Neural progenitor cell (in vitro differentiated cells): ENCODE measurements at regions not wholly inside any gene's neighbourhood (a gene's known extent, or its start where the extent isn't known, plus 50 kb on each side); places are given as distances from the start of the nearest gene placed in this dataset.

Experiments
- DNase-seq: peaks from one replicate; pipeline ENCODE4 v3.0.0-alpha.2; 2016; ENCODE audit warnings: low spot score
- H2AFZ ChIP-seq: fragments of 200-600 bp; sonication (generic); replicated peaks from 2 replicates; pipeline ENCODE4 v1.6.1; 2016; ENCODE audit warnings: antibody characterized with exemption
- H3F3A ChIP-seq: fragments of 200-600 bp; sonication (generic); 2 replicates; pipeline ENCODE4 v1.6.1; 2016; ENCODE audit warnings: antibody characterized with exemption, low read depth
- H3K27ac ChIP-seq: fragments of 200-600 bp; sonication (generic); 2 replicates; pipeline ENCODE4 v1.5.1; 2016; ENCODE audit warnings: mild to moderate bottlenecking
- H3K27me3 ChIP-seq: fragments of 200-600 bp; sonication (generic); 2 replicates; pipeline ENCODE4 v1.6.1; 2016; ENCODE audit warnings: mild to moderate bottlenecking, moderate library complexity
- H3K36me3 ChIP-seq: fragments of 200-600 bp; sonication (generic); 2 replicates; pipeline ENCODE4 v1.5.1; 2016
- H3K4me1 ChIP-seq: fragments of 200-600 bp; sonication (generic); 2 replicates; pipeline ENCODE4 v1.6.1; 2016; ENCODE audit warnings: mixed run types
- H3K4me2 ChIP-seq: fragments of 200-600 bp; sonication (generic); 2 replicates; pipeline ENCODE4 v1.6.1; 2016
- H3K4me3 ChIP-seq: fragments of 200-600 bp; sonication (generic); 2 replicates; pipeline ENCODE4 v1.5.1; 2016
- H3K79me2 ChIP-seq: fragments of 200-600 bp; sonication (generic); 2 replicates; pipeline ENCODE4 v1.6.1; 2016; ENCODE audit warnings: low read depth
- H3K9ac ChIP-seq: fragments of 200-600 bp; sonication (generic); 2 replicates; pipeline ENCODE4 v1.6.1; 2016
- H3K9me3 ChIP-seq: fragments of 200-600 bp; sonication (generic); 2 replicates; pipeline ENCODE4 v1.5.1; 2016; ENCODE audit warnings: low read depth
- H4K20me1 ChIP-seq: fragments of 200-600 bp; sonication (generic); 2 replicates; pipeline ENCODE4 v1.6.1; 2016; ENCODE audit warnings: low read depth
- H3K27ac Mint-ChIP-seq: 3 replicates; pipeline ENCODE4 v1.8.0; 2021; ENCODE audit warnings: mixed read lengths
- H3K27me3 Mint-ChIP-seq: 2 replicates; pipeline ENCODE4 v1.8.0; 2022; ENCODE audit warnings: low read depth, mild to moderate bottlenecking, inconsistent platforms, moderate library complexity, mixed read lengths; ENCODE audit not compliant: insufficient read depth
- H3K36me3 Mint-ChIP-seq: 3 replicates; pipeline ENCODE4 v1.8.0; 2021; ENCODE audit warnings: mixed read lengths
- H3K4me1 Mint-ChIP-seq: 3 replicates; pipeline ENCODE4 v1.8.0; 2021; ENCODE audit warnings: mixed read lengths
- H3K4me3 Mint-ChIP-seq: 3 replicates; pipeline ENCODE4 v1.8.0; 2021; ENCODE audit warnings: mild to moderate bottlenecking, moderate library complexity, mixed read lengths
- H3K9me3 Mint-ChIP-seq: 3 replicates; pipeline ENCODE4 v1.8.0; 2020; ENCODE audit warnings: mixed read lengths
- EZH2 ChIP-seq: fragments of 200-600 bp; sonication (generic); IDR thresholded peaks from 2 replicates; pipeline ENCODE4 v1.6.1; 2017; ENCODE audit warnings: antibody characterized with exemption, mild to moderate bottlenecking, moderate library complexity
- EZH2phosphoT487 ChIP-seq: fragments of 200-600 bp; sonication (generic); IDR thresholded peaks from 2 replicates; pipeline ENCODE4 v1.6.1; 2017; ENCODE audit warnings: antibody characterized with exemption
- TF ChIP-seq, protein P1 (sequence below): fragments of 200-600 bp; sonication (generic); IDR thresholded peaks from 2 replicates; pipeline ENCODE4 v1.5.1; 2017; ENCODE audit warnings: antibody characterized with exemption, mild to moderate bottlenecking

DNA sequence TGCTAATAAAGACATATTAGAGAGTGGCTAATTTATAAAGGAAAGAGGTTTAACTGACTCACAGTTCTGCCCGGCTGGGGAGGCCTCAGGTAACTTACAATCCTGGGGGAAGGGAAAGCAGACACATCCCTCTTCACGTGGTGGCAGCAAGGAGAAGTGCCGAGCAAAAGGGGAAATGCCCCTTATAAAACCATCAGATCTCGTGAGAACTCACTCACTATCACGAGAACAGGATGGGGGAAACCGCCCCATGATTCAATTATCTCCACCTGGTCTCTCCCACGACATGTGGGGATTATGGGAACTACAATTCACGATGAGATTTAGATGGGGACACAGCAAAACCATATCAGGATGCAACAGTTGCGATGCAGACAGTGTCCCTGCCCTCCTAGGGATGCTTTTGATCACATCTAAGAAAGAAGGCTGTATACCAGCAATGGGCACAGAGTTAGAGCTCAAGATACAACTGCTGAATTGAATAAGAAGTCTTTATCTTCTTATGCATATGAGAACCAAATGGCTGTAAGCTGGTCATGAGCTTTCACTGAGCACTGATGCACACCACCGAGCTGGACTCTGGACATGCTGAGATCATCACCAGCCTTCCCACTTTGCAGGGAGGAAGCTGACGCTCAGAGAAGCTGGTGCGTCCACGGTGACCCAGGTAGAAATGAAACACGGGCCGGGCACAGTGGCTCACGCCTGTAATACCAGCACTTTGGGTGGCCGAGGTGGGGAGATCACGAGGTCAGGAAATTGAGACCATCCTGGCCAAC is 255.2 kb downstream of the MN1 start:
- Histone ChIP-seq H3K79me2 (no peaks in the 10 kb centered on the region), H3K9ac (no peak overlapping the region), H2AFZ (no peak overlapping the region), H3K27ac (no peak overlapping the region), H4K20me1 (no peaks in the 10 kb centered on the region), H3K27me3 (no peaks in the 10 kb centered on the region), H3K36me3 (no peaks in the 10 kb centered on the region), H3K9me3 (no peaks in the 10 kb centered on the region), H3K4me3 (no peak overlapping the region), H3F3A (peaks cover 8% of the 10 kb centered on the region), H3K4me2 (no peak overlapping the region), H3K4me1 (peaks cover 26% of the 10 kb centered on the region)
- no peak for DNase-seq
- H3K4me1 Mint-ChIP-seq = peaks cover 65% of the 10 kb centered on the region
- TF ChIP-seq EZH2 (no peak), EZH2phosphoT487 (no peak)
- TF ChIP-seq, protein P1, sequence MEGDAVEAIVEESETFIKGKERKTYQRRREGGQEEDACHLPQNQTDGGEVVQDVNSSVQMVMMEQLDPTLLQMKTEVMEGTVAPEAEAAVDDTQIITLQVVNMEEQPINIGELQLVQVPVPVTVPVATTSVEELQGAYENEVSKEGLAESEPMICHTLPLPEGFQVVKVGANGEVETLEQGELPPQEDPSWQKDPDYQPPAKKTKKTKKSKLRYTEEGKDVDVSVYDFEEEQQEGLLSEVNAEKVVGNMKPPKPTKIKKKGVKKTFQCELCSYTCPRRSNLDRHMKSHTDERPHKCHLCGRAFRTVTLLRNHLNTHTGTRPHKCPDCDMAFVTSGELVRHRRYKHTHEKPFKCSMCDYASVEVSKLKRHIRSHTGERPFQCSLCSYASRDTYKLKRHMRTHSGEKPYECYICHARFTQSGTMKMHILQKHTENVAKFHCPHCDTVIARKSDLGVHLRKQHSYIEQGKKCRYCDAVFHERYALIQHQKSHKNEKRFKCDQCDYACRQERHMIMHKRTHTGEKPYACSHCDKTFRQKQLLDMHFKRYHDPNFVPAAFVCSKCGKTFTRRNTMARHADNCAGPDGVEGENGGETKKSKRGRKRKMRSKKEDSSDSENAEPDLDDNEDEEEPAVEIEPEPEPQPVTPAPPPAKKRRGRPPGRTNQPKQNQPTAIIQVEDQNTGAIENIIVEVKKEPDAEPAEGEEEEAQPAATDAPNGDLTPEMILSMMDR = no peak
- no peaks in the 10 kb centered on the region for H3K36me3 Mint-ChIP-seq
- no peak overlapping the region for H3K4me3 Mint-ChIP-seq
- H3K27me3 Mint-ChIP-seq = peaks cover 7% of the 10 kb centered on the region
- H3K9me3 Mint-ChIP-seq = no peaks in the 10 kb centered on the region
- H3K27ac Mint-ChIP-seq = peak overlapping the region; percentile 34

DNA sequence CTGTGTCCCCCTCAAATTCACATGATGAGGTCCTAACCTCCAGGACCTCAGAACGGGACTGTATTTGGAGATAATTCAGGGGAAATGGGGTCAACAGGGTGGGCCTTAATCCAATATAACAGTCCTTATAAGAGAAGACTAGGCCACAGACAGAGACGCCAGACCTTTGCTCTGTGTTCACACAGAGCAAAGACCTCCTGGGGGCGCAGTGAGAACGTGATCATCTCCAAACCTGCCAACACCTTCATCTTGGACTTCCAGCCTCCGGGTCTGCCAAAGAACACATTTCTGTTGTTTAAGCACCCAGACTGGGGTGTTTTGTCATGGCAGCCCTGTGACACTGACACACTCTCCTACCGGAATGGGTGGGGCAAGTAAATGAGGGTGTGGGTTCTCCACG is 250.2 kb downstream of the MN1 start:
- TF ChIP-seq EZH2phosphoT487 = no peak
- no peak for TF ChIP-seq EZH2
- TF ChIP-seq, protein P1 = no peak
- H4K20me1 ChIP-seq = no peaks in the 10 kb centered on the region
- H3K36me3 ChIP-seq = no peaks in the 10 kb centered on the region
- H3K4me3 ChIP-seq = no peak overlapping the region
- H3K27me3 ChIP-seq = no peaks in the 10 kb centered on the region
- no peak overlapping the region for H3K4me3 Mint-ChIP-seq
- no peaks in the 10 kb centered on the region for H3K79me2 ChIP-seq
- H3K4me1 ChIP-seq = peaks cover 17% of the 10 kb centered on the region
- H3F3A ChIP-seq = peaks cover 3% of the 10 kb centered on the region
- H3K4me1 Mint-ChIP-seq = peaks cover 73% of the 10 kb centered on the region
- no peak overlapping the region for H3K9ac ChIP-seq
- no peak overlapping the region for H3K27ac ChIP-seq
- no peaks in the 10 kb centered on the region for H3K9me3 ChIP-seq
- H3K27me3 Mint-ChIP-seq = peaks cover 16% of the 10 kb centered on the region
- peak overlapping the region; percentile 32 for H3K27ac Mint-ChIP-seq
- no peak overlapping the region for H3K4me2 ChIP-seq
- H3K9me3 Mint-ChIP-seq = peaks cover 9% of the 10 kb centered on the region
- no peaks in the 10 kb centered on the region for H3K36me3 Mint-ChIP-seq
- no peak overlapping the region for H2AFZ ChIP-seq
- no peak for DNase-seq

DNA sequence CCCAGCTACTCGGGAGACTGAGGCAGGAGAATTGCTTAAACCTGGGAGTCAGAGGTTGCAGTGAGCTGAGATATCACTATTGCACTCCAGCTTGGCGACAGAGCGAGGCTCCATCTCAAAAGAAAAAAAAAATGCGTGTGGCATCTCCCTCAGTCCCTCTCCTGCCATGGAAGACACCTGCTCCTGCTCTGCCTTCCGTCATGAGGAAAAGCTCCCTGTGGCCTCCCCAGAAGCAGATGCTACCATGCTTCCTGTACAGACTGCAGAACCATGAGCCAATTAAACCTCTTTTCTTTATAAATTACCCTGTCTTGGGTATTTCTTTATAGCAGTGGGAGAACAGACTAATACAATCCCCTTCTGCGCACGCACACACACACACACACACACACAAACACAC is 249.4 kb downstream of the MN1 start:
- no peak overlapping the region for H2AFZ ChIP-seq
- no peak overlapping the region for H3K27ac ChIP-seq
- no peaks in the 10 kb centered on the region for H3K36me3 Mint-ChIP-seq
- no peak overlapping the region for H3K4me3 ChIP-seq
- peaks cover 3% of the 10 kb centered on the region for H3F3A ChIP-seq
- no peaks in the 10 kb centered on the region for H3K79me2 ChIP-seq
- no peaks in the 10 kb centered on the region for H3K36me3 ChIP-seq
- no peaks in the 10 kb centered on the region for H3K27me3 ChIP-seq
- no peak overlapping the region for H3K4me2 ChIP-seq
- TF ChIP-seq EZH2 (no peak), EZH2phosphoT487 (no peak)
- TF ChIP-seq, protein P1 = no peak
- H3K9me3 ChIP-seq = no peaks in the 10 kb centered on the region
- peaks cover 25% of the 10 kb centered on the region for H3K4me1 ChIP-seq
- peaks cover 19% of the 10 kb centered on the region for H3K27me3 Mint-ChIP-seq
- peaks cover 9% of the 10 kb centered on the region for H3K9me3 Mint-ChIP-seq
- no peaks in the 10 kb centered on the region for H4K20me1 ChIP-seq
- no peak overlapping the region for H3K9ac ChIP-seq
- no peak for DNase-seq
- H3K27ac Mint-ChIP-seq = peak overlapping the region; percentile 80
- peak overlapping the region; percentile 22 for H3K4me3 Mint-ChIP-seq
- H3K4me1 Mint-ChIP-seq = peaks cover 78% of the 10 kb centered on the region
